ENCODE measurements at regions not wholly inside any gene's neighbourhood (a gene's known extent, or its start where the extent isn't known, plus 50 kb on each side); places are given as distances from the start of the nearest gene placed in this dataset.

DNA sequence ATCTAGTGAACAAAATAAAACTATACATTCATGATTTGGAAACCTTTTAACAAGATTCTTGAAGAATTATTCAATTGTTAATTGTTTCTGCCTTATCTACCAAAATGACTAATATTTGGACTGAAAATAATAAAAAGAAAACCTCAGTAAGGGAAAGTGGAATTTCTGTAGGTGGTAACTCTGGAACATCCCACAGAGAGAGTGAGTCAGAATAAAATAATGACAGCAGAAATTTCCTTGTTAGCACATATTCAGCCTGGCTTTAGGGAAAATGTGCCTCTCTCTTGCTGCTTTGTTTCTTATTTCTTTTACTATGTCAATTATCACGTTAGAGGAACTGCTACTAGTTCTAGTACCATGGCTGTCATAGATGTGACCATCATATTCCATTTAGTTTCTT lies 421.5 kb upstream of the GNPDA2 start:
- TF ChIP-seq, protein P1, sequence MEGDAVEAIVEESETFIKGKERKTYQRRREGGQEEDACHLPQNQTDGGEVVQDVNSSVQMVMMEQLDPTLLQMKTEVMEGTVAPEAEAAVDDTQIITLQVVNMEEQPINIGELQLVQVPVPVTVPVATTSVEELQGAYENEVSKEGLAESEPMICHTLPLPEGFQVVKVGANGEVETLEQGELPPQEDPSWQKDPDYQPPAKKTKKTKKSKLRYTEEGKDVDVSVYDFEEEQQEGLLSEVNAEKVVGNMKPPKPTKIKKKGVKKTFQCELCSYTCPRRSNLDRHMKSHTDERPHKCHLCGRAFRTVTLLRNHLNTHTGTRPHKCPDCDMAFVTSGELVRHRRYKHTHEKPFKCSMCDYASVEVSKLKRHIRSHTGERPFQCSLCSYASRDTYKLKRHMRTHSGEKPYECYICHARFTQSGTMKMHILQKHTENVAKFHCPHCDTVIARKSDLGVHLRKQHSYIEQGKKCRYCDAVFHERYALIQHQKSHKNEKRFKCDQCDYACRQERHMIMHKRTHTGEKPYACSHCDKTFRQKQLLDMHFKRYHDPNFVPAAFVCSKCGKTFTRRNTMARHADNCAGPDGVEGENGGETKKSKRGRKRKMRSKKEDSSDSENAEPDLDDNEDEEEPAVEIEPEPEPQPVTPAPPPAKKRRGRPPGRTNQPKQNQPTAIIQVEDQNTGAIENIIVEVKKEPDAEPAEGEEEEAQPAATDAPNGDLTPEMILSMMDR (conservative IDR thresholded peaks at IDR 0.05) = no peak
- no peak for TF ChIP-seq ZFX (IDR thresholded peaks at IDR 0.05)
